PFSK-1 (cell line): ENCODE measurements at regions not wholly inside any gene's neighbourhood (a gene's known extent, or its start where the extent isn't known, plus 50 kb on each side); places are given as distances from the start of the nearest gene placed in this dataset.

Source experiments
- FOXP2 ChIP-seq: optimal IDR thresholded peaks from 2 replicates; pipeline ENCODE3; 2011; ENCODE audit warnings: borderline replicate concordance, control low read depth, inconsistent platforms; ENCODE audit not compliant: insufficient read depth; ENCODE audit errors: extremely low read length, extremely low read depth
- POLR2AphosphoS5 ChIP-seq: IDR thresholded peaks from 2 replicates; pipeline ENCODE4 v1.6.1; 2012; ENCODE audit warnings: low read depth, mild to moderate bottlenecking, control low read depth, low read length, moderate library complexity
- SIN3A ChIP-seq: IDR thresholded peaks from 2 replicates; pipeline ENCODE4 v1.6.1; 2012; ENCODE audit warnings: mild to moderate bottlenecking, low read length, moderate library complexity, borderline replicate concordance; ENCODE audit not compliant: insufficient read depth
- TAF1 ChIP-seq: IDR thresholded peaks from 2 replicates; pipeline ENCODE4 v1.6.1; 2012; ENCODE audit warnings: low read length, control low read depth, borderline replicate concordance; ENCODE audit not compliant: insufficient read depth
- TF ChIP-seq, protein P1 (sequence below), 2 experiments: IDR thresholded peaks; 2 replicates each; pipeline versions ENCODE4 v1.6.1 to v1.8.0; 2011 to 2012; ENCODE audit warnings: low read depth in 2 of 2, low read length in 2 of 2, control low read depth in 1 of 2, inconsistent platforms in 1 of 2, mild to moderate bottlenecking in 1 of 2, moderate library complexity in 1 of 2; ENCODE audit not compliant: insufficient read depth in 1 of 2

GRCh38 chr15:29369261-29369660 is 99.6 kb upstream of the NSMCE3 start:
- TF ChIP-seq TAF1 (no peak), SIN3A (no peak), POLR2AphosphoS5 (no peak), FOXP2 (no peak)
- TF ChIP-seq, protein P1, sequence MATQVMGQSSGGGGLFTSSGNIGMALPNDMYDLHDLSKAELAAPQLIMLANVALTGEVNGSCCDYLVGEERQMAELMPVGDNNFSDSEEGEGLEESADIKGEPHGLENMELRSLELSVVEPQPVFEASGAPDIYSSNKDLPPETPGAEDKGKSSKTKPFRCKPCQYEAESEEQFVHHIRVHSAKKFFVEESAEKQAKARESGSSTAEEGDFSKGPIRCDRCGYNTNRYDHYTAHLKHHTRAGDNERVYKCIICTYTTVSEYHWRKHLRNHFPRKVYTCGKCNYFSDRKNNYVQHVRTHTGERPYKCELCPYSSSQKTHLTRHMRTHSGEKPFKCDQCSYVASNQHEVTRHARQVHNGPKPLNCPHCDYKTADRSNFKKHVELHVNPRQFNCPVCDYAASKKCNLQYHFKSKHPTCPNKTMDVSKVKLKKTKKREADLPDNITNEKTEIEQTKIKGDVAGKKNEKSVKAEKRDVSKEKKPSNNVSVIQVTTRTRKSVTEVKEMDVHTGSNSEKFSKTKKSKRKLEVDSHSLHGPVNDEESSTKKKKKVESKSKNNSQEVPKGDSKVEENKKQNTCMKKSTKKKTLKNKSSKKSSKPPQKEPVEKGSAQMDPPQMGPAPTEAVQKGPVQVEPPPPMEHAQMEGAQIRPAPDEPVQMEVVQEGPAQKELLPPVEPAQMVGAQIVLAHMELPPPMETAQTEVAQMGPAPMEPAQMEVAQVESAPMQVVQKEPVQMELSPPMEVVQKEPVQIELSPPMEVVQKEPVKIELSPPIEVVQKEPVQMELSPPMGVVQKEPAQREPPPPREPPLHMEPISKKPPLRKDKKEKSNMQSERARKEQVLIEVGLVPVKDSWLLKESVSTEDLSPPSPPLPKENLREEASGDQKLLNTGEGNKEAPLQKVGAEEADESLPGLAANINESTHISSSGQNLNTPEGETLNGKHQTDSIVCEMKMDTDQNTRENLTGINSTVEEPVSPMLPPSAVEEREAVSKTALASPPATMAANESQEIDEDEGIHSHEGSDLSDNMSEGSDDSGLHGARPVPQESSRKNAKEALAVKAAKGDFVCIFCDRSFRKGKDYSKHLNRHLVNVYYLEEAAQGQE (IDR thresholded peaks at IDR 0.05; ENCODE audit: insufficient read depth in 1 of 2, low read depth in 2 of 2, low read length in 2 of 2), result no peak

DNA sequence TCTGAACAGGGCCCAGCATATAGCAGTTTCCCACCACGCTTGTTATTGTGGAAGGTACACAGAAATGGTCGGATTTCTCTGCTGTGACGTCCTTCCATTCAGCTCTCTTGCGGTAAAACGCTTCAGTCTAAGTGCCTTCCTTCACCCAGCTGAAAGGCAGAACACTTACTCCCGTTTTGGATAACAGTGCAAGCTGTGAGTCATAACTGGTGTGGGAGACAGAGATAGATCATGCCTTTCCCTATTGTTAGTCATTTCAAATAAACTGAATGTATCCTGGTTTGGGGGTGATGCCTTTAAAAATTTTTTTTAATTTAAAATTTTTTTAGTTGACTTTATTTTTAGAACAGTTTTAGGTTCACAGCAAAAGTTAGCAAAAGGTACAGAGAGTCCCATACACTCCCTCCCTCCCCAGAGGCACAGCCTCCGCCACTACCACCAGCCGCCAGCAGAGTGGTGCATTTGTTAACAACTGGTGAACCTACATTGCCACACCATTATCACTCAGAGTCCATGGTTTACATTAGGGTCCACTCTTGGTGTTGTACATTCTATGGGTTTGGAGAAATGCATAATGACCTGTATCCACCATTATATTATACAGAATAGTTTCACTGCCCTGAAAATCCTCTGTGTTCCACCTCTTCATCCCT is 94.9 kb upstream of the NSMCE3 start:
- TF ChIP-seq POLR2AphosphoS5 (no peak), SIN3A (no peak), TAF1 (no peak), FOXP2 (no peak)
- TF ChIP-seq, protein P1 (IDR thresholded peaks at IDR 0.05; ENCODE audit: insufficient read depth in 1 of 2, low read depth in 2 of 2, low read length in 2 of 2), result no peak

- TF ChIP-seq, protein P1 (IDR thresholded peaks at IDR 0.05; ENCODE audit: insufficient read depth in 1 of 2, low read depth in 2 of 2, low read length in 2 of 2), result no peak
- TF ChIP-seq SIN3A (no peak), POLR2AphosphoS5 (no peak), FOXP2 (no peak), TAF1 (no peak)
Measured at GRCh38 chr15:29361560-29361959, 91.9 kb upstream of the NSMCE3 start.

DNA sequence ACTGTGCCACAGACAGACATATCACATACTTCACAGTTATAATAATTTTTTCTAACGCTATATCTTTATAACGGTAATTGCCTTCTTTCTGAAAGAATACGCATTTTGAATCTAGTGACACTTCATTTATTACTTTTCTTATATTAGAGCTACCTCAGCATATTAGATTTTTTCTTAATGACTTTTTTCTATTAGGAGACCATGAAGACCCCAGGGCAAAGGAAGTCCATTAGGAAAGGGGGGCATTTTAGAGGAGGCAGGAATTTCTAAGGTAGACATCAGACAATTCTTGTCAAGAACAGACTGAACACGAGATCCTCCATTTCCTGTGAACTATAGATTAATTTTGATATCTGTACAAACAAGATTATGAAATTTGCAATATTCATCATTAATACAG is 90.5 kb upstream of the NSMCE3 start:
- TF ChIP-seq, protein P1 (IDR thresholded peaks at IDR 0.05; ENCODE audit: insufficient read depth in 1 of 2, low read depth in 2 of 2, low read length in 2 of 2), result no peak
- TF ChIP-seq TAF1, result no peak
- TF ChIP-seq POLR2AphosphoS5, result no peak
- TF ChIP-seq SIN3A, result no peak
- TF ChIP-seq FOXP2, result no peak

GRCh38 chr15:29356786-29357185 is 87.2 kb upstream of the NSMCE3 start:
- TF ChIP-seq FOXP2 (no peak), POLR2AphosphoS5 (no peak), TAF1 (no peak), SIN3A (no peak)
- TF ChIP-seq, protein P1 (IDR thresholded peaks at IDR 0.05; ENCODE audit: insufficient read depth in 1 of 2, low read depth in 2 of 2, low read length in 2 of 2), result no peak
